PC-3 (cell line): ENCODE measurements at regions not wholly inside any gene's neighbourhood (a gene's known extent, or its start where the extent isn't known, plus 50 kb on each side); places are given as distances from the start of the nearest gene placed in this dataset.
"Not testable (repeated sequence)": the region's sequence is repeated elsewhere in the genome, so short reads cannot be mapped to it uniquely, and the experiment has no call there.

Experiments
- ATAC-seq: fragments of 200-7000 bp; cut with Tn5 transposase; 2 replicates; pipeline ENCODE4 v1.9.1; 2020; ENCODE audit warnings: mild to moderate bottlenecking, moderate library complexity
- BruUV-seq: library from RNA; stranded (reverse); fragments of 400-500 nt; replicated peaks from 2 replicates; lab custom pipeline; 2021; lab: Mats Ljungman, UMichigan
- CTCF ChIA-PET: fragments of 300-600 bp; sonication (Branson Sonifier 250); formaldehyde crosslinking; loops from one replicate; lab custom pipeline; 2022; ENCODE audit warnings: antibody characterized with exemption; lab: Charles Lee
- POLR2A ChIA-PET: fragments of 300-600 bp; sonication (Branson Sonifier 250); formaldehyde crosslinking; loops from one replicate; lab custom pipeline; 2022; ENCODE audit warnings: antibody characterized with exemption; ENCODE audit not compliant: unreplicated experiment; lab: Charles Lee
- DNase-seq: peaks from one replicate; pipeline ENCODE4 v3.0.0-alpha.2; 2015
- H2AFZ ChIP-seq: fragments of 300-600 bp; sonication (generic); 2 replicates; pipeline ENCODE4 v1.6.0; 2016; ENCODE audit warnings: antibody characterized with exemption, low read length
- H3F3A ChIP-seq: fragments of 300-600 bp; sonication (generic); one replicate; pipeline ENCODE4 v1.6.0; 2017; ENCODE audit warnings: antibody characterized with exemption, low read length, control low read depth, mild to moderate bottlenecking; ENCODE audit not compliant: unreplicated experiment
- H3K27ac ChIP-seq: fragments of 300-600 bp; sonication (generic); 2 replicates; pipeline ENCODE4 v1.5.1; 2016; ENCODE audit warnings: mild to moderate bottlenecking, low read length
- H3K27me3 ChIP-seq: fragments of 300-600 bp; sonication (generic); 2 replicates; pipeline ENCODE4 v1.6.1; 2016; ENCODE audit warnings: low read length, mixed read lengths
- H3K36me3 ChIP-seq: fragments of 300-600 bp; sonication (generic); 2 replicates; pipeline ENCODE4 v1.6.1; 2016; ENCODE audit warnings: low read depth, mixed run types, low read length, mixed read lengths
- H3K4me1 ChIP-seq: fragments of 300-600 bp; sonication (generic); 2 replicates; pipeline ENCODE4 v1.5.1; 2016; ENCODE audit warnings: low read length; ENCODE audit not compliant: insufficient read depth
- H3K4me2 ChIP-seq: fragments of 300-600 bp; sonication (generic); 2 replicates; pipeline ENCODE4 v1.6.0; 2016; ENCODE audit warnings: low read length
- H3K4me3 ChIP-seq: fragments of 300-600 bp; sonication (generic); 2 replicates; pipeline ENCODE4 v1.5.1; 2016; ENCODE audit warnings: mild to moderate bottlenecking, low read length, mixed read lengths
- H3K79me2 ChIP-seq: fragments of 300-600 bp; sonication (generic); 2 replicates; pipeline ENCODE4 v1.6.1; 2017; ENCODE audit warnings: low read length, mixed read lengths
- H3K9ac ChIP-seq: fragments of 300-600 bp; sonication (generic); 2 replicates; pipeline ENCODE4 v1.6.0; 2016; ENCODE audit warnings: mild to moderate bottlenecking, low read length
- H3K9me2 ChIP-seq: fragments of 300-600 bp; sonication (generic); replicated peaks from 2 replicates; pipeline ENCODE4 v1.6.1; 2016; ENCODE audit warnings: mixed run types, low read length, mixed read lengths
- H3K9me3 ChIP-seq: fragments of 300-600 bp; sonication (generic); 2 replicates; pipeline ENCODE4 v1.6.1; 2016; ENCODE audit warnings: low read length, mixed read lengths
- H4K20me1 ChIP-seq: fragments of 300-600 bp; sonication (generic); 2 replicates; pipeline ENCODE4 v1.6.1; 2016; ENCODE audit warnings: low read length, mixed read lengths
- intact Hi-C: fragments of 100-400 bp; cut with micrococcal nuclease; formaldehyde crosslinking; loops from 2 replicates; pipeline ENCODE4 v1.9.0; 2023

GRCh38 chr21:9655221-9655620 is 866.2 kb upstream of the TPTE start:
- H3K27ac ChIP-seq, ATAC-seq, H4K20me1 ChIP-seq, DNase-seq, H3K4me3 ChIP-seq, H3K79me2 ChIP-seq, H3K36me3 ChIP-seq, H3K27me3 ChIP-seq, CTCF ChIA-PET, H3K4me2 ChIP-seq, H3F3A ChIP-seq, H2AFZ ChIP-seq, H3K9ac ChIP-seq, H3K4me1 ChIP-seq, POLR2A ChIA-PET, intact Hi-C loops, H3K9me2 ChIP-seq, BruUV-seq: not testable (repeated sequence)
- H3K9me3 ChIP-seq, result peaks cover 49% of the 10 kb centered on the region

GRCh38 chr21:9656455-9656854 is 864.9 kb upstream of the TPTE start:
- ATAC-seq, DNase-seq, H3K27me3 ChIP-seq, H3K9ac ChIP-seq, H3K27ac ChIP-seq, H3K79me2 ChIP-seq, intact Hi-C loops, H3K36me3 ChIP-seq, H4K20me1 ChIP-seq, CTCF ChIA-PET, H3K9me2 ChIP-seq, H3K4me3 ChIP-seq, H2AFZ ChIP-seq, H3K4me1 ChIP-seq, POLR2A ChIA-PET, H3F3A ChIP-seq, H3K4me2 ChIP-seq, BruUV-seq: not testable (repeated sequence)
- H3K9me3 ChIP-seq, result peaks cover 43% of the 10 kb centered on the region

- H3K4me3 ChIP-seq, DNase-seq, POLR2A ChIA-PET, H3K4me2 ChIP-seq, H3K27me3 ChIP-seq, intact Hi-C loops, BruUV-seq, H3F3A ChIP-seq, CTCF ChIA-PET, H3K27ac ChIP-seq, H3K9ac ChIP-seq, H3K9me2 ChIP-seq, H3K4me1 ChIP-seq, H3K79me2 ChIP-seq, H4K20me1 ChIP-seq, ATAC-seq, H3K36me3 ChIP-seq, H2AFZ ChIP-seq: not testable (repeated sequence)
- peaks cover 41% of the 10 kb centered on the region for H3K9me3 ChIP-seq
Measured at GRCh38 chr21:9657779-9658178, 863.6 kb upstream of the TPTE start.

GRCh38 chr21:9659877-9660276 is 861.5 kb upstream of the TPTE start:
- POLR2A ChIA-PET, intact Hi-C loops, BruUV-seq: not testable (repeated sequence)

GRCh38 chr21:9663914-9664729 is 857.3 kb upstream of the TPTE start:
- BruUV-seq, H3K27me3 ChIP-seq, H3K4me3 ChIP-seq, H3K79me2 ChIP-seq, H2AFZ ChIP-seq, H4K20me1 ChIP-seq, CTCF ChIA-PET, H3K36me3 ChIP-seq, H3K4me1 ChIP-seq, ATAC-seq, DNase-seq, H3K27ac ChIP-seq, H3K9me2 ChIP-seq, H3K9ac ChIP-seq, H3K9me3 ChIP-seq, POLR2A ChIA-PET, H3K4me2 ChIP-seq, intact Hi-C loops, H3F3A ChIP-seq: not testable (repeated sequence)

More at GRCh38 chr21:9659877-9660276, 861.5 kb upstream of the TPTE start:
- H3K27me3 ChIP-seq, H3K4me1 ChIP-seq, H3F3A ChIP-seq, H3K4me2 ChIP-seq, DNase-seq, ATAC-seq, H2AFZ ChIP-seq, H3K36me3 ChIP-seq, H4K20me1 ChIP-seq, H3K9me2 ChIP-seq, CTCF ChIA-PET, H3K4me3 ChIP-seq, H3K27ac ChIP-seq, H3K9ac ChIP-seq, H3K79me2 ChIP-seq: not testable (repeated sequence)
- H3K9me3 ChIP-seq, result peaks cover 27% of the 10 kb centered on the region

- BruUV-seq, ATAC-seq, H3K4me2 ChIP-seq, H3K4me1 ChIP-seq, H3K36me3 ChIP-seq, intact Hi-C loops, H3K4me3 ChIP-seq, H3K9ac ChIP-seq, H3F3A ChIP-seq, H3K9me3 ChIP-seq, H3K79me2 ChIP-seq, H3K9me2 ChIP-seq, CTCF ChIA-PET, H3K27ac ChIP-seq, H3K27me3 ChIP-seq, H2AFZ ChIP-seq, H4K20me1 ChIP-seq, POLR2A ChIA-PET, DNase-seq: not testable (repeated sequence)
Measured at GRCh38 chr21:9675811-9676210, 845.6 kb upstream of the TPTE start.
